Heart right ventricle (tissue), 16 donors: ENCODE measurements at regions not wholly inside any gene's neighbourhood (a gene's known extent, or its start where the extent isn't known, plus 50 kb on each side); places are given as distances from the start of the nearest gene placed in this dataset.

Source experiments
- ATAC-seq, 8 donors: fragments of 200-7000 bp; cut with Tn5 transposase; one replicate each; pipeline ENCODE4 v1.9.1; 2020; ENCODE audit warnings: mild to moderate bottlenecking in 8 of 8, moderate library complexity in 8 of 8, moderate number of reproducible peaks in 1 of 8
- DNase-seq, 2 donors: peaks; one replicate each; pipeline ENCODE4 v3.0.0-alpha.2; 2020
- H3K27ac ChIP-seq, 10 donors: fragments of 200-600 bp; sonication (generic) in 2 of 10; one replicate each; pipeline versions ENCODE4 v1.5.0 to v1.8.0; 2020 to 2022; ENCODE audit warnings: mild to moderate bottlenecking in 3 of 10
- H3K27me3 ChIP-seq, 7 donors: fragments of 200-600 bp; one replicate each; pipeline ENCODE4 v1.8.0; 2021 to 2022; ENCODE audit warnings: mild to moderate bottlenecking in 2 of 7
- H3K36me3 ChIP-seq, 9 donors: fragments of 200-600 bp; sonication (generic) in 1 of 9; one replicate each; pipeline versions ENCODE4 v1.5.0 to v1.8.0; 2020 to 2022; ENCODE audit warnings: mild to moderate bottlenecking in 2 of 9
- H3K4me1 ChIP-seq, 9 donors: fragments of 200-600 bp; sonication (generic) in 1 of 9; one replicate each; pipeline versions ENCODE4 v1.5.0 to v1.8.0; 2020 to 2022; ENCODE audit warnings: mild to moderate bottlenecking in 4 of 9
- H3K4me3 ChIP-seq, 10 donors: fragments of 200-600 bp; sonication (generic) in 2 of 10; one replicate each; pipeline versions ENCODE4 v1.5.0 to v1.8.0; 2020 to 2022; ENCODE audit warnings: mild to moderate bottlenecking in 7 of 10, moderate library complexity in 2 of 10
- H3K9me3 ChIP-seq, 11 donors: fragments of 200-600 bp in 10 of 11; sonication (generic) in 2 of 11; one replicate each; pipeline versions ENCODE4 v1.5.0 to v1.8.0; 2013 to 2022; ENCODE audit warnings: mild to moderate bottlenecking in 2 of 11, control low read depth in 1 of 11, moderate library complexity in 1 of 11
- CTCF ChIP-seq, 9 donors: fragments of 200-600 bp; sonication (generic) in 2 of 9; IDR thresholded peaks; one replicate each; pipeline versions ENCODE4 v1.5.0 to v1.8.0; 2021 to 2022; ENCODE audit warnings: antibody characterized with exemption in 9 of 9, mild to moderate bottlenecking in 5 of 9, moderate library complexity in 1 of 9
- WGBS, 2 donors: extraction: QIAGEN DNeasy Blood & Tissue Kit; methylation state at CpG; one replicate each; pipeline ENCODE4 v1.1.7; 2013; ENCODE audit warnings: inconsistent platforms in 1 of 2; 5-methylcytosine and 5-hydroxymethylcytosine counted together
- intact Hi-C, 10 donors: fragments of 100-400 bp; cut with DNase I; formaldehyde crosslinking; loops; one replicate each; pipeline versions ENCODE4 v1.11.1 to v1.14.2; 2022
- donor health status: Arrhythmogenic right ventricular cardiomyopathy.
- donor health status: ischemic (EF 13 %, LVEDD 7.1; RV severe dilation, severe dysfunction).
- donor health status: healthy with polysubstance abuse.
- donor health status: DM: no; HTN: yes; CAD: no.
- donor health status: DM: no; HTN: no; CAD: no.
- donor health status: ischemic (EF 25% LVEDD 6.9; RV normal size, moderate dysfunction).
- donor health status: ischemic (EF 25% LVEDD 5.7; RV mildly dilated, moderate dysfunction).
- donor health status: healthy.
- donor health status: DM: yes; HTN: yes; CAD: no.
- donor health status: Ischemic cardiomyopathy.
- donor health status: ischemic (EF 35%, LVEDD 5.7; RV mildly dilated, moderate dysfunction).
- donor health status: nonischemic (EF 11% LVEDD 7.7; RV severe dilation, severe dysfunction).
- donor health status: DM: yes; HTN: yes; CAD: no.
- donor health status: PGD.
- donor health status: ischemic (EF 29% LVEDD 5.4; RV normal size, mild dysfunction).
- donor health status: nonischemic (EF 23%, LVEDD 6.1; RV moderate dilation, normal function).

- 95 to 96% methylated on average over 4 of the region's 4 CpGs for WGBS, 2 donors
- Histone ChIP-seq H3K36me3 (no peaks in the 10 kb centered on the region), H3K9me3 (no peaks in the 10 kb centered on the region), H3K4me1 (no peaks in the 10 kb centered on the region), H3K27me3 (no peaks in the 10 kb centered on the region), H3K27ac (no peak overlapping the region), H3K4me3 (no peak overlapping the region)
- TF ChIP-seq CTCF (IDR thresholded peaks at IDR 0.05): no peak
- DNase-seq: no peak
- intact Hi-C loops: no loop called here
- ATAC-seq: no peak
Observed at GRCh38 chr15:95684126-95684525, 646.4 kb upstream of the NR2F2 start.

GRCh38 chr15:95684693-95685115 lies 645.8 kb upstream of the NR2F2 start:
- DNase-seq: no peak
- peak in 2 of 8 donors; percentile 31 to 48 for ATAC-seq
- peak overlapping the region in 1 of 10 donors; percentile 12 for H3K27ac ChIP-seq
- no peaks in the 10 kb centered on the region for H3K36me3 ChIP-seq
- H3K27me3 ChIP-seq: no peaks in the 10 kb centered on the region
- no peaks in the 10 kb centered on the region for H3K4me1 ChIP-seq
- TF ChIP-seq CTCF (IDR thresholded peaks at IDR 0.05): no peak
- no peak overlapping the region for H3K4me3 ChIP-seq
- intact Hi-C loops: no loop called here
- no peaks in the 10 kb centered on the region for H3K9me3 ChIP-seq
- WGBS, 2 donors: 55 to 72% methylated on average over 1 of the region's 1 CpG

- Histone ChIP-seq H3K27ac (no peak overlapping the region), H3K9me3 (peaks cover 0 to 5% (median 0%) of the 10 kb centered on the region in 11 donors), H3K27me3 (no peaks in the 10 kb centered on the region), H3K36me3 (no peaks in the 10 kb centered on the region), H3K4me1 (no peaks in the 10 kb centered on the region), H3K4me3 (no peak overlapping the region)
- intact Hi-C loops: no loop called here
- DNase-seq: no peak
- ATAC-seq: no peak
- TF ChIP-seq CTCF (IDR thresholded peaks at IDR 0.05): no peak
- 97 to 100% methylated on average over 1 of the region's 1 CpG for WGBS, 2 donors
Observed at GRCh38 chr15:95687061-95687460, 643.4 kb upstream of the NR2F2 start.

- ATAC-seq: no peak
- no peak for DNase-seq
Observed at GRCh38 chr15:95687686-95688085, 642.8 kb upstream of the NR2F2 start.

More at GRCh38 chr15:95687686-95688085, 642.8 kb upstream of the NR2F2 start:
- no peaks in the 10 kb centered on the region for H3K36me3 ChIP-seq
- TF ChIP-seq CTCF (IDR thresholded peaks at IDR 0.05): no peak
- no peaks in the 10 kb centered on the region for H3K4me1 ChIP-seq
- no peak overlapping the region for H3K4me3 ChIP-seq
- no peak overlapping the region for H3K27ac ChIP-seq
- intact Hi-C loops: no loop called here
- H3K9me3 ChIP-seq: peaks cover 0 to 11% (median 3%) of the 10 kb centered on the region in 11 donors
- WGBS, 2 donors: 66 to 77% methylated on average over 2 of the region's 2 CpGs
- H3K27me3 ChIP-seq: no peaks in the 10 kb centered on the region
